ENCODE measurements at regions not wholly inside any gene's neighbourhood (a gene's known extent, or its start where the extent isn't known, plus 50 kb on each side); places are given as distances from the start of the nearest gene placed in this dataset.

DNA sequence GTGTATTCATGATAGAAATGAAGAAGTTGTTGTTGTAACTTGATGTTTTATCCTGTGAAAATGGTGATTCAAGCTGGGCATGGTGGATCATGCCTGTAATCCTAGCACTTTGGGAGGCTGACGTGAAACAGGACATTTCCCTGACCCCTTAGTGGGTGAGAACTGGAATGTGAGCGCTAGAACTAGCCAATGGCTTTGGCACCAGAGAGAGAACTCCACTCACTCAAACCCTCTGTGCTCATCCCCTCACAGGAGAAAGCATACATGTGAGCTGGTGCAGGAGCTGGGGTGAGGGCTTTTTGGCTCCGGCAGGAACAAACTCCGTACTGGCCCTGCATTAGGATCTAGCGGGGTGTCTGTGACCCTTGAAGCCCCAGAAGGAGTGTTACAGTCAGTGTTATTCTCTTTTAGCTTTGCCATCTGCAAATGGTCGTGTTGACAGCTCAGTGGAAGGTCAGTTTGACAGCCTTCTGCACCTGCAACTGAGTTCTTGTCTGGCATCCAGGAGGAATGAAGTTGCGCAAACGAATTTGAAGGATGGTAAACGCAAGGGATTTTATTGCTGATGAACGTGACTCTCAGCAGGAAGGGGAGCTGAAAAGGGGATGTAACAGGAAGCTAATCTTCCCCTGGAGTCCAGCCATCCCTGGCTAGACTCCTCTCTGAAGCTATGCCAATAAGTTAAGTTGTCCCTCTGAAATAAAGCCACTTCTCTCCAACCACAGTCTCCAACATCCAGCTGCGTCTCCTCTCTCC, 1016.6 kb upstream of the CADM2 start:
- Histone ChIP-seq H3K9me3 (no peaks in the 10 kb centered on the region), H3K27me3 (no peaks in the 10 kb centered on the region), H3K4me3 (no peak overlapping the region), H3K27ac (no peak overlapping the region), H3K36me3 (no peaks in the 10 kb centered on the region), H3K4me1 (peaks cover 4% of the 10 kb centered on the region)
- DNase-seq (ENCODE audit: low spot score in 2 of 2) = no peak
- 80% methylated on average over 11 of the region's 11 CpGs for WGBS
- no peak for TF ChIP-seq EP300 (IDR thresholded peaks at IDR 0.05)
- no peak for TF ChIP-seq POLR2A (IDR thresholded peaks at IDR 0.05)
- no peak for TF ChIP-seq POLR2AphosphoS5 (IDR thresholded peaks at IDR 0.05)
- no peak for TF ChIP-seq CTCF (IDR thresholded peaks at IDR 0.05)

DNA sequence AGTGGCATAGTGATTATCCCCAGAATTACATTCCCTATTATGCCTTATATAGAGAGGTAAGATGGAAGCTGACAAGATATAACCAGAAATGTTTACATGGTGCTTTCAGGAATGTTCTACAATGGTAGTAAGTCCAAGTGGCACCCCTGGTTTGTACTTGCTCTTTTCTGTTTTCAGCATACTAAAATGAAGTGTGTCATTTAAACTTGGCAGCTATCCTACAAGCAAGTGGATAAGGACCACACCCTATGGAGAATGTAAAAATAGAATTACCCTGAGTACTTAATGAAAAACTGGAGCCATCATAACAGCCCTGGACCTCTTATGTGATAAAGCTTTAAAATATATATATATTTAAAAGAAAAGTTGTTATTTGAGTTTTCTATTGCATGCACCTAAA, 1012.7 kb upstream of the CADM2 start:
- Histone ChIP-seq H3K36me3 (no peaks in the 10 kb centered on the region), H3K9me3 (no peaks in the 10 kb centered on the region), H3K4me1 (peaks cover 4% of the 10 kb centered on the region), H3K27ac (no peak overlapping the region), H3K4me3 (no peak overlapping the region), H3K27me3 (no peaks in the 10 kb centered on the region)
- TF ChIP-seq POLR2A (IDR thresholded peaks at IDR 0.05) (no peak), EP300 (IDR thresholded peaks at IDR 0.05) (no peak), CTCF (IDR thresholded peaks at IDR 0.05) (no peak), POLR2AphosphoS5 (IDR thresholded peaks at IDR 0.05) (no peak)
- DNase-seq (ENCODE audit: low spot score in 2 of 2) = no peak

DNA sequence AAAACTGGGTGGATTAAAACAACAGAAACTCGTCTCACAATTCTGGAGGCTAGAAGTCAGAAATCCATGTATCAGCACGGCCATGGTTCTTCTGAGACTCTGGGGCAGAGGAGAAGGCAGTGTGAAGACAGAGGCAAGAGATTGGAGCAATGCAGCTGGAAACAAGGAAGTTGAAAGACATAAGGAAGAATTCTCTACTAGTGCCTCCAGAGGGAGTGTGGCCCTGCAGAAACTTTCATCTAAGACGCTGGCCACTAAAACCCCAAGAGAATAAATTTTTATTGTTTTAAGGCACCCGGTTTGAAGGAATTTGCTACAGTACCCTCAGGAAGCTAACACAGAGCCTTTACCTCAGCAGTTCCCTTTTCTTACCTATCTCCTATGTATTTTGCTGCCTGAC, 1012.2 kb upstream of the CADM2 start:
- no peak for DNase-seq (ENCODE audit: low spot score in 2 of 2)
- TF ChIP-seq CTCF (IDR thresholded peaks at IDR 0.05) (no peak), POLR2A (IDR thresholded peaks at IDR 0.05) (no peak), EP300 (IDR thresholded peaks at IDR 0.05) (no peak), POLR2AphosphoS5 (IDR thresholded peaks at IDR 0.05) (no peak)
- H3K4me1 ChIP-seq = peaks cover 4% of the 10 kb centered on the region
- no peak overlapping the region for H3K27ac ChIP-seq
- no peaks in the 10 kb centered on the region for H3K36me3 ChIP-seq
- no peaks in the 10 kb centered on the region for H3K9me3 ChIP-seq
- WGBS = 29% methylated on average over 4 of the region's 4 CpGs
- H3K27me3 ChIP-seq = no peaks in the 10 kb centered on the region
- no peak overlapping the region for H3K4me3 ChIP-seq

DNA sequence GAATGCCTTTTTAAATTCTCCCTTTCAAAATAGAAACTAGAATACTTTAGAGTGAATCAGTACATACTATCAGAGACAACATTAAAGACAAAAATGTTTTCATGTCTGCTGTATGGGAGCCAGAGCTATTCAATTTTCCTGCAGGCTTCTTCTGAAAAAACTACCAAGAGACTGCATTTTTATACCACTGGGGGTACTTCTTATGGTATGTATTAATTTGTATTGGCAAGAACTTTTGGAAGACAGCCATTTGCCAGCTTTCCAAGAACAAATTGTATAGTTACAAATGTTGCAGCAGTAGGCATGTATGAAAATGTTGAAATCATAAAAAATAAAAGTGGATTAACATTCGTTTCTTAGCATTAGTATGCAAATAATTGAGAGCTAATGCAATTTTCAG, 1010.0 kb upstream of the CADM2 start:
- H3K9me3 ChIP-seq = no peaks in the 10 kb centered on the region
- no peak overlapping the region for H3K27ac ChIP-seq
- no peak for DNase-seq (ENCODE audit: low spot score in 2 of 2)
- 44% methylated on average over 1 of the region's 1 CpG for WGBS
- H3K27me3 ChIP-seq = no peaks in the 10 kb centered on the region
- H3K36me3 ChIP-seq = no peaks in the 10 kb centered on the region
- H3K4me1 ChIP-seq = peaks cover 4% of the 10 kb centered on the region
- H3K4me3 ChIP-seq = no peak overlapping the region
- TF ChIP-seq POLR2AphosphoS5 (IDR thresholded peaks at IDR 0.05) (no peak), CTCF (IDR thresholded peaks at IDR 0.05) (no peak), EP300 (IDR thresholded peaks at IDR 0.05) (no peak), POLR2A (IDR thresholded peaks at IDR 0.05) (no peak)

- no peak overlapping the region for H3K27ac ChIP-seq
- TF ChIP-seq EP300 (IDR thresholded peaks at IDR 0.05) (no peak), CTCF (IDR thresholded peaks at IDR 0.05) (no peak), POLR2A (IDR thresholded peaks at IDR 0.05) (no peak), POLR2AphosphoS5 (IDR thresholded peaks at IDR 0.05) (no peak)
- 68% methylated on average over 3 of the region's 3 CpGs for WGBS
- H3K4me1 ChIP-seq = no peaks in the 10 kb centered on the region
- H3K4me3 ChIP-seq = no peak overlapping the region
- no peaks in the 10 kb centered on the region for H3K9me3 ChIP-seq
- no peak for DNase-seq (ENCODE audit: low spot score in 2 of 2)
- H3K36me3 ChIP-seq = no peaks in the 10 kb centered on the region
- H3K27me3 ChIP-seq = no peaks in the 10 kb centered on the region
These were observed 1005.2 kb upstream of the CADM2 start for GRCh38 chr3:83953417-83954089.

Measured in suprapubic skin (tissue), 4 donors.